22Rv1 (cell line): ENCODE measurements at regions not wholly inside any gene's neighbourhood (a gene's known extent, or its start where the extent isn't known, plus 50 kb on each side); places are given as distances from the start of the nearest gene placed in this dataset.

Experiments
- CTCF ChIP-seq: fragments of 450-650 bp; IDR thresholded peaks from 2 replicates; pipeline ENCODE4 v1.5.1; 2017; ENCODE audit warnings: mild to moderate bottlenecking
- ZFX ChIP-seq: fragments of 450-650 bp; IDR thresholded peaks from 2 replicates; pipeline ENCODE4 v1.6.1; 2017; ENCODE audit warnings: antibody characterized with exemption, borderline replicate concordance

GRCh38 chr4:177511611-177512010 lies 69.4 kb upstream of the AGA start:
- TF ChIP-seq CTCF (no peak), ZFX (no peak)
